Parathyroid adenoma (tissue), 2 donors: ENCODE measurements at regions not wholly inside any gene's neighbourhood (a gene's known extent, or its start where the extent isn't known, plus 50 kb on each side); places are given as distances from the start of the nearest gene placed in this dataset.

Experiments used
- H2AFZ ChIP-seq: fragments of 300-600 bp; sonication (generic); one replicate; pipeline ENCODE4 v1.7.0; 2017; ENCODE audit warnings: antibody characterized with exemption, mild to moderate bottlenecking
- H3K27ac ChIP-seq: fragments of 300-600 bp; sonication (generic); one replicate; pipeline ENCODE4 v1.7.0; 2017
- H3K27me3 ChIP-seq: fragments of 300-600 bp; sonication (generic); one replicate; pipeline ENCODE4 v1.7.0; 2017; ENCODE audit warnings: low read length; ENCODE audit not compliant: control insufficient read depth, insufficient read depth
- H3K36me3 ChIP-seq: fragments of 300-600 bp; sonication (generic); one replicate; pipeline ENCODE4 v1.7.0; 2017; ENCODE audit warnings: low read length; ENCODE audit not compliant: control insufficient read depth, insufficient read depth
- H3K4me1 ChIP-seq: fragments of 300-600 bp; sonication (generic); one replicate; pipeline ENCODE4 v1.7.0; 2017; ENCODE audit warnings: control low read depth
- H3K4me2 ChIP-seq: fragments of 300-600 bp; sonication (generic); one replicate; pipeline ENCODE4 v1.7.0; 2017; ENCODE audit warnings: low read length
- H3K4me3 ChIP-seq: fragments of 300-600 bp; sonication (generic); one replicate; pipeline ENCODE4 v1.7.0; 2017; ENCODE audit warnings: low read depth, low read length
- H3K79me2 ChIP-seq: fragments of 300-600 bp; sonication (generic); one replicate; pipeline ENCODE4 v1.7.0; 2017; ENCODE audit warnings: control low read depth
- H3K9ac ChIP-seq: fragments of 300-600 bp; sonication (generic); one replicate; pipeline ENCODE4 v1.7.0; 2017; ENCODE audit warnings: mild to moderate bottlenecking
- H3K9me3 ChIP-seq: fragments of 300-600 bp; sonication (generic); one replicate; pipeline ENCODE4 v1.7.0; 2017; ENCODE audit warnings: low read length; ENCODE audit not compliant: control insufficient read depth
- TF ChIP-seq, protein P1 (sequence below): fragments of 300-600 bp; sonication (generic); IDR thresholded peaks from one replicate; pipeline ENCODE4 v1.7.0; 2017; ENCODE audit warnings: antibody characterized with exemption, mild to moderate bottlenecking
- donor health status: primary hyperparathyroidism.

DNA sequence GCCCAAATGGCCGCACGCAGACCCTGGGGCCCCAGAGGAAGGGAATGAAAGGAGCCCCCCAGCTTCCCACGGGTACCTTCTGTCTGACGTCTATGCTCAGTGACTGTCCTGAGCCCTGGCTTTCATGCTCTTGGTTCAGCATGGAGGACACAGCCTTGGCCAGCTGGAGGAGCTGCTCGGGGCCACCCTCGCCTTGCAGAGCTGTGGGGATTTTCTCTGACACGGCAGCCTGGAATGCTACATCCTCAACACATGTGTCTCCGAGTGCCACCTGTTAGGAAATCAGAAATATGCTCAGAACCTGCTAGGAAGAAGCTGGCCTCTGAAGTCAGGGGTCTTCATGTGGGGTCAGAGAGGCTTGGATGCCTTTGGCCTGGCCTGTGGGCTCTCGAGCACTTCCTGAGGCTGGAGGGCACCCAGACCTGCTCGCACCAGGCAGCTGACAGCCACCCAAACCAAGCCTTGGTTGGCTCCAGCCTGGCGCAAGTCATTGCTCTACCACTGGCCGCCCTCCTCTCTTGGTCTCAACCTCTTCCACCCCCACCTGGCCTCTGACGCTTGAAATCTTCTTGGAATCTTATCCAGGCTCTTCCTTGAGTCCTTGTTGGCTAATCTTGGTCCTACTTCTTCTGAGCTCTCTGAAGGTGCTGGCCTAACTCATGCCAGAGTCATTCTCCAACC is 63.7 kb upstream of the BCO1 start:
- H3K27me3 ChIP-seq, result no peaks in the 10 kb centered on the region
- H3K4me2 ChIP-seq, result no peak overlapping the region
- H3K79me2 ChIP-seq, result no peaks in the 10 kb centered on the region
- no peak overlapping the region for H3K4me3 ChIP-seq
- H2AFZ ChIP-seq, result no peak overlapping the region
- TF ChIP-seq, protein P1, sequence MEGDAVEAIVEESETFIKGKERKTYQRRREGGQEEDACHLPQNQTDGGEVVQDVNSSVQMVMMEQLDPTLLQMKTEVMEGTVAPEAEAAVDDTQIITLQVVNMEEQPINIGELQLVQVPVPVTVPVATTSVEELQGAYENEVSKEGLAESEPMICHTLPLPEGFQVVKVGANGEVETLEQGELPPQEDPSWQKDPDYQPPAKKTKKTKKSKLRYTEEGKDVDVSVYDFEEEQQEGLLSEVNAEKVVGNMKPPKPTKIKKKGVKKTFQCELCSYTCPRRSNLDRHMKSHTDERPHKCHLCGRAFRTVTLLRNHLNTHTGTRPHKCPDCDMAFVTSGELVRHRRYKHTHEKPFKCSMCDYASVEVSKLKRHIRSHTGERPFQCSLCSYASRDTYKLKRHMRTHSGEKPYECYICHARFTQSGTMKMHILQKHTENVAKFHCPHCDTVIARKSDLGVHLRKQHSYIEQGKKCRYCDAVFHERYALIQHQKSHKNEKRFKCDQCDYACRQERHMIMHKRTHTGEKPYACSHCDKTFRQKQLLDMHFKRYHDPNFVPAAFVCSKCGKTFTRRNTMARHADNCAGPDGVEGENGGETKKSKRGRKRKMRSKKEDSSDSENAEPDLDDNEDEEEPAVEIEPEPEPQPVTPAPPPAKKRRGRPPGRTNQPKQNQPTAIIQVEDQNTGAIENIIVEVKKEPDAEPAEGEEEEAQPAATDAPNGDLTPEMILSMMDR, result no peak
- H3K27ac ChIP-seq, result no peak overlapping the region
- H3K9ac ChIP-seq, result no peak overlapping the region
- no peaks in the 10 kb centered on the region for H3K4me1 ChIP-seq
- H3K9me3 ChIP-seq, result no peaks in the 10 kb centered on the region
- H3K36me3 ChIP-seq, result no peaks in the 10 kb centered on the region

DNA sequence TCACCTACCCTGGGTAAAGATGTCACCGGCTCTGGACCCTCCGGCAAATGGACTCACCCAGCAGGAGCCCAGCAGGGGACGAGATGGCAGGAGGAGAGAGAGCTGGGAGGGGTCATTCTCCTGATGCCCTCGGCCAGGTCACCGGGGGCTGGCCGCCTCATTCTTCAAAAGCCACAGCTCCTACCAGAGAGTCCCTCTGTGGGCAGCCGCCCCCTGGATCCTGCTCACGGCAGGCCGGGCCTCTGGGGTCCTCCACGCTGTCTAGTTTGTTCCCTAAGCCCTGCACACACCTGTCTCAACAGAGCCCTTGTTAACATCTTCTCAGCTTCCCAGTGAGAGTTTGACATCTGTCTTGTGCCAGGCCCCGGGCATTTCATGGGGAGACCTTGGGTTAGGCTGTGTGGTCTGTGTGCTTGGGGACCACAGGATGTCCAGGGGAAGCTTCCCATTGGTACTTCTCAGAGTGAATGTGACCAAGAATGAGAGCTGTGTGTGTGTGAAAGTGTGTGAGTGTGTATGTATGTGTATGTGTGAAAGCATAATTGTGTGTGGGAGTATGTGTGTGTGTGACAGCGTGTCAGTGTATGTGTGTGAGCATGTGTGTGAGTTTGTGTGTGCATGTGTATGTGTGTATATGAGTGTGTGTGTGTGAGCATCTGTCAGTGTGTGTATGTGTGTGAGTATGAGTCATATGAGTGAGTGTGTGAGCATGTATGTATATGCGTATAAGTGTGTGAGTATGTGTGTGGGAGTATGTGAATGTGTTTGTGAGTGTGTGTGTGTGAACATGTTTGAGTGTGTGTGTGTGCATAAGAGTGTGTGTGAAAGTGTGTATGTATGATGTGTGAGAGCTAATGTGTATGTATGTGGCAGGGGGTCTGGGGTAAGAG is 65.5 kb upstream of the BCO1 start:
- TF ChIP-seq, protein P1, result no peak
- Histone ChIP-seq H2AFZ (no peak overlapping the region), H3K4me3 (no peak overlapping the region), H3K4me1 (no peaks in the 10 kb centered on the region), H3K9ac (no peak overlapping the region), H3K27me3 (no peaks in the 10 kb centered on the region), H3K36me3 (no peaks in the 10 kb centered on the region), H3K9me3 (no peaks in the 10 kb centered on the region), H3K79me2 (no peaks in the 10 kb centered on the region), H3K27ac (no peak overlapping the region), H3K4me2 (no peak overlapping the region)

DNA sequence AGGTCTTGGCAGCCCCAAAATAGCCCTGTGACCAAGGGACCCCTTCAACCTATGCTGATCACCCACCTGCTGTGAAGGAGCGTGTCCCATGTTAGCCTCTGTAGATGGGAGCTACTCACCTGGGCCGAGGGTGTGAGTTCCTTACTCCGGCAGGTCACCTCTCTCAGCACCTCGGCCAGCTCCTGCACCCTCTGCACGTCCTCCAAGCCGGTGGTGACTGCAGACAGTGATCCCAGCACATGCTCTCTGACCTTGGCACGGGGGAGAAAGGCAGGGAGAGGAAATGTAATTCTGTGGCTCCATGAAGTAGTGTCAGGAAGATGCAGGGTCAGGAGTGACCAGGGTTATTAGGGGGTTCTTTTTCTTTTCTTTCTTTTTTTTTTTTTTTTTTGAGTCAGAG is 67.7 kb upstream of the BCO1 start:
- H3K9ac ChIP-seq, result no peak overlapping the region
- TF ChIP-seq, protein P1, result no peak
- no peaks in the 10 kb centered on the region for H3K36me3 ChIP-seq
- H3K79me2 ChIP-seq, result no peaks in the 10 kb centered on the region
- no peaks in the 10 kb centered on the region for H3K9me3 ChIP-seq
- no peak overlapping the region for H3K4me2 ChIP-seq
- no peaks in the 10 kb centered on the region for H3K4me1 ChIP-seq
- H3K27me3 ChIP-seq, result no peaks in the 10 kb centered on the region
- no peak overlapping the region for H2AFZ ChIP-seq
- H3K27ac ChIP-seq, result no peak overlapping the region
- H3K4me3 ChIP-seq, result no peak overlapping the region

DNA sequence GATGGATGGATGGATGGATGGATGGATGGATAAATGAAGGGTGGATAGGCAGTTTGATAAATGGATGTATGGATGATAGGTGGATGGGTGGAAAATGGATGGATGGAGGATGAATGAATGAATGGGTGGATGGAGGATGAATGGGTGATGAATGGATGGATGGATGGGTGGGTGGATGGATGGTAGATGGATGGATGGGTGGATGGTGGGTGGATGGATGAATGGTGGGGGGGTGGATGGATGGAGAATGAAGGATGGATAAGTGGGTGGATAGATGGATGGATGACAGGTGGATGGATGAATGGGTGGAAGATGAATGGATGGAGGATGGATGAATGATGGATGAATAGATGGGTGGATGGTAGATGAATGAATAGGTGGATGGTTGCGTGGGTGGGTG is 70.1 kb upstream of the BCO1 start:
- H3K4me2 ChIP-seq, result no peak overlapping the region
- no peaks in the 10 kb centered on the region for H3K9me3 ChIP-seq
- H3K4me3 ChIP-seq, result no peak overlapping the region
- H2AFZ ChIP-seq, result no peak overlapping the region
- no peak overlapping the region for H3K27ac ChIP-seq
- TF ChIP-seq, protein P1, result no peak
- H3K4me1 ChIP-seq, result no peaks in the 10 kb centered on the region
- no peak overlapping the region for H3K9ac ChIP-seq
- no peaks in the 10 kb centered on the region for H3K79me2 ChIP-seq
- H3K36me3 ChIP-seq, result no peaks in the 10 kb centered on the region
- H3K27me3 ChIP-seq, result no peaks in the 10 kb centered on the region
